Fibroblast of villous mesenchyme (primary cell): ENCODE measurements at regions not wholly inside any gene's neighbourhood (a gene's known extent, or its start where the extent isn't known, plus 50 kb on each side); places are given as distances from the start of the nearest gene placed in this dataset.
"Not testable (repeated sequence)": the region's sequence is repeated elsewhere in the genome, so short reads cannot be mapped to it uniquely, and the experiment has no call there.

ENCODE experiments used
- DNase-seq: peaks from one replicate; pipeline ENCODE4 v3.0.0-alpha.2; 2010; ENCODE audit warnings: low read depth
- H3K4me3 ChIP-seq: 2 replicates; pipeline ENCODE4 v1.5.1; 2011; ENCODE audit warnings: low read depth, mild to moderate bottlenecking, low read length
- TF ChIP-seq, protein P1 (sequence below): IDR thresholded peaks from 2 replicates; pipeline ENCODE4 v1.5.1; 2012; ENCODE audit warnings: low read depth, mild to moderate bottlenecking, low read length; ENCODE audit not compliant: insufficient read depth

- TF ChIP-seq, protein P1, sequence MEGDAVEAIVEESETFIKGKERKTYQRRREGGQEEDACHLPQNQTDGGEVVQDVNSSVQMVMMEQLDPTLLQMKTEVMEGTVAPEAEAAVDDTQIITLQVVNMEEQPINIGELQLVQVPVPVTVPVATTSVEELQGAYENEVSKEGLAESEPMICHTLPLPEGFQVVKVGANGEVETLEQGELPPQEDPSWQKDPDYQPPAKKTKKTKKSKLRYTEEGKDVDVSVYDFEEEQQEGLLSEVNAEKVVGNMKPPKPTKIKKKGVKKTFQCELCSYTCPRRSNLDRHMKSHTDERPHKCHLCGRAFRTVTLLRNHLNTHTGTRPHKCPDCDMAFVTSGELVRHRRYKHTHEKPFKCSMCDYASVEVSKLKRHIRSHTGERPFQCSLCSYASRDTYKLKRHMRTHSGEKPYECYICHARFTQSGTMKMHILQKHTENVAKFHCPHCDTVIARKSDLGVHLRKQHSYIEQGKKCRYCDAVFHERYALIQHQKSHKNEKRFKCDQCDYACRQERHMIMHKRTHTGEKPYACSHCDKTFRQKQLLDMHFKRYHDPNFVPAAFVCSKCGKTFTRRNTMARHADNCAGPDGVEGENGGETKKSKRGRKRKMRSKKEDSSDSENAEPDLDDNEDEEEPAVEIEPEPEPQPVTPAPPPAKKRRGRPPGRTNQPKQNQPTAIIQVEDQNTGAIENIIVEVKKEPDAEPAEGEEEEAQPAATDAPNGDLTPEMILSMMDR, result no peak
- no peak for DNase-seq
- no peak overlapping the region for H3K4me3 ChIP-seq
Observed at GRCh38 chr7:119984247-119984646, 288.7 kb upstream of the KCND2 start.

GRCh38 chr7:119988401-119988800 is 284.6 kb upstream of the KCND2 start:
- H3K4me3 ChIP-seq, result no peak overlapping the region
- DNase-seq, result no peak
- TF ChIP-seq, protein P1, result no peak

DNA sequence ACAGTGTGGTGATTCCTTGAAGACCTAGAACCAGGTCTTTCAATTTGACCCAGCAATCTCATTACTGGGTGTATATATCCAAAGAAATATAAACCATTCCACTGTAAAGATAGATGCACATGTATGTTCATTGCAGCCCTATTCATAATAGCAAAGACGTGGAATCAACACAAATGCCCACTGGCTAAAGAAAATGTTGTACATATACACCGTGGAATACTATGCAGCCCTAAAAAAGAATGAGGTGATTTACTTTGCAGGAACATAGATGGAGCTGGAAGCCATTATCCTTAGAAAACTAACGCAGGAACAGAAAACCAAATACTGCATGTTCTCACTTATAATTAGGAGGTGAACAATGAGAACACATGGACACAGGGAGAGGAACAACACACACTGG is 278.0 kb upstream of the KCND2 start:
- TF ChIP-seq, protein P1, result no peak
- no peak overlapping the region for H3K4me3 ChIP-seq
- DNase-seq, result no peak

DNA sequence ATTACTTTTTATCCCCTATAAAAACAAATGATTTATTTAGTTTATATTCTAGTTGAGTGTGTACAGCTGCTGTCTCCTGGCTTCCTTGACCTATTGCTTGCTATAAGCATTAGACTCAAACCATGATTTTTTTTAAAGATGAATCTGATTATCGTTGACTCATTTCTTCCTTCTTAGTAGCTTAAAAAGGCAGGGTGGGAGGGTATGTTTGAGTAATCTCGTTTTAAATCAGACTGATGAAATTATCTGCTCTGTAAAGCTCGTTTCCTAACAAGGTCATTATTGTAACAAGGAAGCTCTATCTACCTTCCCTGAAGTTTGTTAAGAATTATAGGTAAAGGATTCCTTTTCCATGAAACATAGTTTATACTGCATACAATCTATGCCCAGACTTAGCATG is 276.3 kb upstream of the KCND2 start:
- H3K4me3 ChIP-seq, result no peak overlapping the region
- TF ChIP-seq, protein P1, result no peak
- DNase-seq, result peak; percentile 85

DNA sequence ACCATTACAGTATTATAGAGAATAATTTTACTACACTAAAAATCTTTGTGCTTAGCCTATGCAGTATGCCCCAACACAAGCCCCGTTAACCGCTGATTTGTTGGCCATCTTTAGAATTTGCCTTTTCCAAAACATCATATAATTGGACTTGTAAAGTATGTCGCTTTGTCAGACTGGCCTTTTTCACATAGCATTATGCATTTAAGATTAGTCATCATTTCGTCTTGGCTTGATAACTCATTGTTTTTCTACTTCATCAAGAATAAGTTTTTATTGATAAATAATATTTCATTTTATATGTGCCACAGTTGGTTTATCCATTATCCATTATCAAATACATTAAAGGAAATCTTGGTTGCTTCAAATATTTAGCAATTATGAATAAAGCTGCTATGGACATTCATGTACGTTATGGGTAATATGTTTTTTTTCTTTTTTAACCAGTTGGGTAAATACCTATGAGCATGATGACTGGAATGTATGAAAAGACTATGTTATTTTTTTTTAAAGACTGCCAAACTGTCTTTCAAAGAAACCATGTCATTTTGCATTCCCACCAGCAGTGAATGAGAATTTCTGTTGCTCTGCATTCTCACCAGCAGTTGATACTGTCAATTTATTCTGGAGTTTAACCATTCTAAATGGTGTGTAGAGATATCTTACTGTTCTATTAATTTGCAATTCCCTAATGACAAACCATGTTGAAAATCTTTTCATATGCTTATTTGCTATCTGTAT is 273.1 kb upstream of the KCND2 start:
- TF ChIP-seq, protein P1, result no peak
- DNase-seq, result no peak
- no peak overlapping the region for H3K4me3 ChIP-seq

DNA sequence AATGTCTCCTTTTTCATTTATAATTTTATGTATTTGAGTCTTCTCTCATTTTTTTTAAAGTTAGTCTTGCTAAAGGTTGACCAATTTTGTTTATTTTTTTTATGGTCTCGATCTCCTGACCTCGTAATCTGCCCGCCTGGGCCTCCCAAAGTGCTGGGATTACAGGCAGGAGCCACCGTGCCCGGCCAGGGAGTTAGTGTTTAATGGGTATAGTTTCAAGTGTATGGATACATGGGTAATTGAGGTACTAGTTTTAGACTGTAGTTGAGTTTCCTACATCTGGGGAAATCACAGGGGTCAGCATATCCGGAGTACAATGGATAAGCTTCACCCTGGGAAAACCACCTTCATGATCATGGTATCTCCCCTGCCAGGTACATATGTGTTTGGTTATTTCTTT is 267.3 kb upstream of the KCND2 start:
- no peak overlapping the region for H3K4me3 ChIP-seq
- TF ChIP-seq, protein P1, result no peak

GRCh38 chr7:120014301-120014700 is 258.7 kb upstream of the KCND2 start:
- H3K4me3 ChIP-seq, DNase-seq: not testable (repeated sequence)

More for the DNA sequence above, 267.3 kb upstream of the KCND2 start:
- no peak for DNase-seq
